DMS153 treated with DMSO at 0.1 percent for 48 hours (cell line): ENCODE measurements at regions not wholly inside any gene's neighbourhood (a gene's known extent, or its start where the extent isn't known, plus 50 kb on each side); places are given as distances from the start of the nearest gene placed in this dataset.
"Not testable (repeated sequence)": the region's sequence is repeated elsewhere in the genome, so short reads cannot be mapped to it uniquely, and the experiment has no call there.

ENCODE experiments used
- DNase-seq: peaks from one replicate; lab custom pipeline; 2025; ENCODE audit not compliant: unreplicated experiment; lab: John Stamatoyannopoulos, UW

GRCh38 chr11:134980819-134981710, 569.0 kb upstream of the B3GAT1 start:
- no peak for DNase-seq

- not testable (repeated sequence) for DNase-seq
Measured at GRCh38 chr11:134979089-134979457, 567.0 kb upstream of the B3GAT1 start.

GRCh38 chr11:134978388-134979088, 566.5 kb upstream of the B3GAT1 start:
- no peak for DNase-seq

- no peak for DNase-seq
Measured at GRCh38 chr11:134976551-134976950, 564.5 kb upstream of the B3GAT1 start.

GRCh38 chr11:134975866-134976376, 563.9 kb upstream of the B3GAT1 start:
- no peak for DNase-seq

GRCh38 chr11:134973801-134974200, 561.8 kb upstream of the B3GAT1 start:
- DNase-seq, result no peak

GRCh38 chr11:134971381-134971780, 559.3 kb upstream of the B3GAT1 start:
- no peak for DNase-seq

GRCh38 chr11:134967746-134968145, 555.7 kb upstream of the B3GAT1 start:
- DNase-seq, result no peak

- DNase-seq, result not testable (repeated sequence)
Measured at GRCh38 chr11:134961386-134961785, 549.3 kb upstream of the B3GAT1 start.

- DNase-seq, result no peak
Measured at GRCh38 chr11:134958870-134959269, 546.8 kb upstream of the B3GAT1 start.

GRCh38 chr11:134958336-134958640, 546.2 kb upstream of the B3GAT1 start:
- DNase-seq, result no peak

- DNase-seq, result no peak
Measured at GRCh38 chr11:134957540-134958335, 545.7 kb upstream of the B3GAT1 start.

GRCh38 chr11:134956450-134957210, 544.6 kb upstream of the B3GAT1 start:
- DNase-seq, result no peak

- not testable (repeated sequence) for DNase-seq
Measured at GRCh38 chr11:134955970-134956369, 543.9 kb upstream of the B3GAT1 start.

- no peak for DNase-seq
Measured at GRCh38 chr11:134955281-134955680, 543.2 kb upstream of the B3GAT1 start.

- not testable (repeated sequence) for DNase-seq
Measured at GRCh38 chr11:134954456-134954855, 542.4 kb upstream of the B3GAT1 start.

- DNase-seq, result not testable (repeated sequence)
Measured at GRCh38 chr11:134953417-134953970, 541.5 kb upstream of the B3GAT1 start.

GRCh38 chr11:134951305-134951700, 539.3 kb upstream of the B3GAT1 start:
- no peak for DNase-seq

- no peak for DNase-seq
Measured at GRCh38 chr11:134950692-134951304, 538.8 kb upstream of the B3GAT1 start.
